HFFc6 (cell line): ENCODE measurements at regions not wholly inside any gene's neighbourhood (a gene's known extent, or its start where the extent isn't known, plus 50 kb on each side); places are given as distances from the start of the nearest gene placed in this dataset.

Experiments
- DNase-seq: peaks from one replicate; pipeline ENCODE4 v3.0.0-alpha.2; 2018
- H3K27ac Mint-ChIP-seq: 2 replicates; pipeline ENCODE4 v1.8.0; 2020; ENCODE audit warnings: mild to moderate bottlenecking, mixed read lengths
- H3K27me3 Mint-ChIP-seq: 2 replicates; pipeline ENCODE4 v1.8.0; 2021; ENCODE audit warnings: mild to moderate bottlenecking, moderate library complexity, mixed read lengths; ENCODE audit not compliant: insufficient read depth
- H3K36me3 Mint-ChIP-seq: 2 replicates; pipeline ENCODE4 v1.8.0; 2021; ENCODE audit warnings: low read depth, mixed read lengths
- H3K4me1 Mint-ChIP-seq: 2 replicates; pipeline ENCODE4 v1.8.0; 2020; ENCODE audit warnings: low read depth, mixed read lengths
- H3K4me3 Mint-ChIP-seq: 2 replicates; pipeline ENCODE4 v1.8.0; 2020; ENCODE audit warnings: mild to moderate bottlenecking, moderate library complexity, mixed read lengths
- H3K9me3 Mint-ChIP-seq: 2 replicates; pipeline ENCODE4 v1.8.0; 2020; ENCODE audit warnings: mild to moderate bottlenecking, mixed read lengths
- CTCF ChIP-seq: fragments of 200-600 bp; sonication (generic); IDR thresholded peaks from 2 replicates; pipeline ENCODE4 v1.5.0; 2021; ENCODE audit warnings: antibody characterized with exemption, mild to moderate bottlenecking

DNA sequence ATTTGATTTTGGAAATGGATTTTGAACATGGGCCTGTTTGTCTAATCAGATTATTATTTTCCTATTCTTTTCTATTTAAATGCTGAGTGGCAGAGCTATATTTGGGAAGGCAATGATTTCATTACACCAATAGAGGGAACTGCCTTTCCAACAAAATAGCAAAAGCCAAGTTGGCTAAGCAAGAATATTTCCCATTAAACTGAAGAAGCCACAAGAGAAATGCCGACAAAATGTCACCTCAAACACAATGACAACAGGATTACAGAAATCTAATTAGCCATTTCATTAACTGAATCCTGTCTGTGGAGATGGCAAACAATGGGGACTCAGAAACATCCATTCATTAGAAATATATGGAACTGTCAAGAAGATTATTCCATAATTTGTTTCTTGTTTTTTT, 1593.1 kb upstream of the RAG2 start:
- Mint-ChIP-seq H3K27me3 (no peaks in the 10 kb centered on the region; the same call in 1 of the 2 replicates), H3K36me3 (no peaks in the 10 kb centered on the region; the same call in 1 of the 2 replicates), H3K9me3 (peaks cover 22% of the 10 kb centered on the region), H3K27ac (no peak overlapping the region), H3K4me1 (no peaks in the 10 kb centered on the region), H3K4me3 (no peak overlapping the region)
- TF ChIP-seq CTCF, result no peak
- no peak for DNase-seq

- Mint-ChIP-seq H3K4me3 (no peak overlapping the region), H3K36me3 (no peaks in the 10 kb centered on the region), H3K27ac (no peak overlapping the region), H3K9me3 (peaks cover 27% of the 10 kb centered on the region), H3K4me1 (no peaks in the 10 kb centered on the region), H3K27me3 (no peaks in the 10 kb centered on the region; the same call in 1 of the 2 replicates)
- TF ChIP-seq CTCF, result no peak
- no peak for DNase-seq
Measured at GRCh38 chr11:38182126-38182866, 1584.3 kb upstream of the RAG2 start.

DNA sequence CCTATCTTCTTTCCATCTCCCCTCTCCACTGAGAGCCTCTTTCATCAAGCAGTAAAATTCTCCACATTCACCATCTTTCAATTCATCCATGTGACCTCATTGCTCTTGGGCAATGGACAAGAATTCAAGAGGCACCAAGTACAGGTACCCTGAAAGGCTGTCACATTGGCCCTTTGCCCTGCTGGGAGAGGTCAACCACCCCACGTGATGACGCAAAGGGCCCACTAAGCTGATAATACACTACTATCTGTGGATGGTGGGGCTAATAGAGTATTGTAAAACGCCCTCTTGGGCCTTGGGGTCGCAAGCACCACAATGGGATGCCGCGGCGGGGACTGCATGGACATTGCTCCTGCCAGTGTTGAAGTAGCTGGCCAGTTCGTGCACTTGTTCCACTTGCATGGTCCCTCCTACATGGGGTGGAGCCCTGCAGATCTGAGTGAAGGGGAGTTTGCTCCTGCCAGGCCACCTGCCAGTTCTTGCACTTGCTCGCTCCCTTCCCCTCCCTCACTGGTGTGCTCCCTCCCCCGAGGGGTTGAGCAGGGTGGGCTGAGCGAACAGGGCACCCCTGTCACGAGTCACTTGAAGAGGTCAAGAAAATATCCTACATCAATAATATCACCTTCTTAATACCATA, 1578.8 kb upstream of the RAG2 start:
- peaks cover 21% of the 10 kb centered on the region for H3K9me3 Mint-ChIP-seq
- no peak overlapping the region for H3K27ac Mint-ChIP-seq
- TF ChIP-seq CTCF, result no peak
- H3K36me3 Mint-ChIP-seq, result no peaks in the 10 kb centered on the region
- H3K4me3 Mint-ChIP-seq, result no peak overlapping the region
- H3K27me3 Mint-ChIP-seq, result no peaks in the 10 kb centered on the region
- H3K4me1 Mint-ChIP-seq, result no peaks in the 10 kb centered on the region
- DNase-seq, result no peak

DNA sequence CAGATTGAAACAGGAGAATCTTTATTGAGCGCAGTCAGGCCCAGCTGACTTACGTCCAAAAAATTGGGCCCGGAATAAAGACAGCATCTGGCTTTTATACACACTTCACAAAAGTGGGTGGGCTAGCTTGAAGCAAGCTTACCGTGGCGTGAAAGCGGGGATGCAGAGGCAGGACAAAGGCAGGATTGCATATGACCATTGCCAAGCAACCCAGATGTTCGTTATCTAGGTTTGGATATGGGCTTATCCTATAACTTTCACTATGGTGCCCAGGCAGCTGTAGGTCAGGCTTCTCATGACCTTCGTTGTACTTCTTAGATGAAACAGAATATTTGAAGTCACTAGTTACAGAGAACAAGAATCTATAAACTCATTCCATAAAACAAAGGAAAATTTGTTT, 1575.6 kb upstream of the RAG2 start:
- DNase-seq, result no peak
- Mint-ChIP-seq H3K9me3 (peaks cover 19% of the 10 kb centered on the region), H3K4me1 (no peaks in the 10 kb centered on the region), H3K27ac (no peak overlapping the region), H3K27me3 (no peaks in the 10 kb centered on the region), H3K36me3 (no peaks in the 10 kb centered on the region), H3K4me3 (no peak overlapping the region)
- TF ChIP-seq CTCF, result no peak

DNA sequence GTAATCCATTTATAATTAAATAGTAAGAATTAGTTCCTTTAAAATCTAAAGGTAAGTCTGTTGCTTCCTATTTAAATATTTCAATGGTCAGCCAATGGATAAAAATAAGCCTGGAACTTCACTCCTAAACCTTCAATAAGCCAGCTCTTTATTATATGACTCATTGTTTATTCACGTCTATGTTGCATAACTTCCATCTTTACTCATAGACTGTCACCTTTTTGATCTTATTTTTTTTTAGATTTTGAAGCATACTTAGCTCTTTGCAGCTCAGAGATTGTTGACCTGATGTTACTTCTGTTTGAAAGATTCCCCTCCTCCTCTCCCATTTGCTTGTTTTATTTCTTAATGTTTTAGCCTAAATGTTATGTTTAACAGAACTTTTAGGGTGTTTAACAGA, 1571.2 kb upstream of the RAG2 start:
- no peaks in the 10 kb centered on the region; the same call in 1 of the 2 replicates for H3K27me3 Mint-ChIP-seq
- H3K9me3 Mint-ChIP-seq, result peaks cover 28% of the 10 kb centered on the region
- H3K36me3 Mint-ChIP-seq, result no peaks in the 10 kb centered on the region
- DNase-seq, result no peak
- H3K4me3 Mint-ChIP-seq, result no peak overlapping the region
- H3K27ac Mint-ChIP-seq, result no peak overlapping the region
- no peaks in the 10 kb centered on the region for H3K4me1 Mint-ChIP-seq
- no peak for TF ChIP-seq CTCF
